Lower leg skin (tissue), 4 donors: ENCODE measurements at regions not wholly inside any gene's neighbourhood (a gene's known extent, or its start where the extent isn't known, plus 50 kb on each side); places are given as distances from the start of the nearest gene placed in this dataset.

ENCODE experiments used
- DNase-seq, 2 donors: peaks; one replicate each; pipeline ENCODE4 v3.0.0-alpha.2; 2019; ENCODE audit warnings: low spot score in 2 of 2
- H3K4me3 ChIP-seq: fragments of 200-600 bp; sonication (generic); 2 replicates; pipeline ENCODE4 v1.5.1; 2017; ENCODE audit warnings: mild to moderate bottlenecking, low read depth; ENCODE audit not compliant: poor library complexity, severe bottlenecking
- CTCF ChIP-seq, 3 donors: fragments of 450-650 bp; IDR thresholded peaks; one replicate each; pipeline ENCODE4 v1.5.1; 2016; ENCODE audit warnings: antibody characterized with exemption in 3 of 3, mild to moderate bottlenecking in 3 of 3, moderate library complexity in 2 of 3
- POLR2A ChIP-seq, 2 donors: fragments of 450-650 bp; IDR thresholded peaks; one replicate each; pipeline ENCODE4 v1.6.1; 2016 to 2017; ENCODE audit warnings: antibody characterized with exemption in 2 of 2, mild to moderate bottlenecking in 1 of 2, moderate library complexity in 1 of 2
- WGBS, 2 donors: methylation state at CpG; one replicate each; pipeline ENCODE4 v1.1.5; 2018; 5-methylcytosine and 5-hydroxymethylcytosine counted together
- intact Hi-C: fragments of 100-400 bp; cut with DNase I; formaldehyde crosslinking; loops from one replicate; pipeline ENCODE4 v1.15.0; 2023; ENCODE audit warnings: low total_unique reads

- no peak overlapping the region for H3K4me3 ChIP-seq
- WGBS, 2 donors: 78 to 84% methylated on average over 4 of the region's 4 CpGs
- intact Hi-C loops: no loop called here
These were observed 412.3 kb upstream of the RGPD4 start for GRCh38 chr2:107414376-107414775.

GRCh38 chr2:107418708-107419107, 408.0 kb upstream of the RGPD4 start:
- intact Hi-C loops: no loop called here
- WGBS, 2 donors: 10 to 14% methylated on average over 3 of the region's 3 CpGs
- no peak for TF ChIP-seq CTCF (IDR thresholded peaks at IDR 0.05)
- TF ChIP-seq POLR2A (IDR thresholded peaks at IDR 0.05): no peak
- no peak overlapping the region for H3K4me3 ChIP-seq
- no peak for DNase-seq

More at GRCh38 chr2:107414376-107414775, 412.3 kb upstream of the RGPD4 start:
- TF ChIP-seq CTCF (IDR thresholded peaks at IDR 0.05) (no peak), POLR2A (IDR thresholded peaks at IDR 0.05) (no peak)
- no peak for DNase-seq

GRCh38 chr2:107419191-107419590, 407.5 kb upstream of the RGPD4 start:
- no peak for DNase-seq
- intact Hi-C loops: no loop called here
- WGBS, 2 donors: 59 to 83% methylated on average over 1 of the region's 1 CpG
- TF ChIP-seq POLR2A (IDR thresholded peaks at IDR 0.05) (no peak), CTCF (IDR thresholded peaks at IDR 0.05) (no peak)
- H3K4me3 ChIP-seq: no peak overlapping the region

- no peak for DNase-seq
- 65 to 73% methylated on average over 3 of the region's 3 CpGs for WGBS, 2 donors
- intact Hi-C loops: no loop called here
These were observed 397.9 kb upstream of the RGPD4 start for GRCh38 chr2:107428781-107429180.

GRCh38 chr2:107430006-107430405, 396.7 kb upstream of the RGPD4 start:
- H3K4me3 ChIP-seq: no peak overlapping the region
- intact Hi-C loops: no loop called here
- TF ChIP-seq POLR2A (IDR thresholded peaks at IDR 0.05) (no peak), CTCF (IDR thresholded peaks at IDR 0.05) (no peak)
- WGBS, 2 donors: 58 to 76% methylated on average over 1 of the region's 1 CpG
- no peak for DNase-seq

More at GRCh38 chr2:107428781-107429180, 397.9 kb upstream of the RGPD4 start:
- H3K4me3 ChIP-seq: no peak overlapping the region
- TF ChIP-seq POLR2A (IDR thresholded peaks at IDR 0.05) (no peak), CTCF (IDR thresholded peaks at IDR 0.05) (no peak)

- no peak overlapping the region for H3K4me3 ChIP-seq
- TF ChIP-seq POLR2A (IDR thresholded peaks at IDR 0.05) (no peak), CTCF (IDR thresholded peaks at IDR 0.05) (no peak)
- no peak for DNase-seq
- WGBS, 2 donors: 53 to 67% methylated on average over 10 of the region's 10 CpGs
- intact Hi-C loops: no loop called here
These were observed 396.0 kb upstream of the RGPD4 start for GRCh38 chr2:107430596-107431266.
